WTC11 (cell line): ENCODE measurements at regions not wholly inside any gene's neighbourhood (a gene's known extent, or its start where the extent isn't known, plus 50 kb on each side); places are given as distances from the start of the nearest gene placed in this dataset.

ENCODE experiments used
- ATF2 ChIP-seq: sonication (generic); formaldehyde crosslinking; IDR thresholded peaks from 2 replicates; pipeline ENCODE4 v1.8.1; 2022; ENCODE audit warnings: low read depth, missing genetic modification reagents, borderline replicate concordance
- CTCF ChIP-seq: fragments of 200-600 bp; IDR thresholded peaks from 2 replicates; pipeline ENCODE4 v1.8.0; 2022; ENCODE audit warnings: antibody characterized with exemption
- ELF4 ChIP-seq: sonication (generic); formaldehyde crosslinking; IDR thresholded peaks from 2 replicates; pipeline ENCODE4 v1.8.1; 2022; ENCODE audit warnings: low read depth, mild to moderate bottlenecking, moderate library complexity, missing genetic modification reagents
- GABPB1 ChIP-seq: sonication (generic); formaldehyde crosslinking; IDR thresholded peaks from 2 replicates; pipeline ENCODE4 v1.8.1; 2023; ENCODE audit warnings: mild to moderate bottlenecking, missing genetic modification reagents

DNA sequence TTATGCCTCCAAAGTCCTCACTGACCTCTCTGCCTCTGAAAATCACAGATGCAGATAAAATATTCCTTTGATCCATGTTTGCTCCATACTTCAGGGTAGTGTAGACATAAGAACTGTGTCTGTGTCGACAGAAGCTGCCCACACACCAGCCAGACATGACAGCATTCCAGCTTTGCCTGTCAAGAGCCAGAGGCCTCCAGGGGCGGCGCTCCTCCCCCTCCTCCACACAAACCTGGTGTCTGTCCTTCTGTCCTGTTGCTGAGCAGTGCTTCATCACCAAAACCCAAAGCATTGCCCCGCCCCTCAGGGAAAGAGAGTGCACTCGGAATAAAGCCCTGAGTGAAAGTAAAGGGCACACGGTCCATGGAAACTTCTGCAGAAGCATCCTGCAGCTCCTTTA is 379.4 kb downstream of the FBXW7 start:
- TF ChIP-seq CTCF (no peak), GABPB1 (CRISPR knock-in tag) (no peak), ELF4 (CRISPR knock-in tag) (no peak), ATF2 (no peak)
